ENCODE measurements at regions not wholly inside any gene's neighbourhood (a gene's known extent, or its start where the extent isn't known, plus 50 kb on each side); places are given as distances from the start of the nearest gene placed in this dataset.

DNA sequence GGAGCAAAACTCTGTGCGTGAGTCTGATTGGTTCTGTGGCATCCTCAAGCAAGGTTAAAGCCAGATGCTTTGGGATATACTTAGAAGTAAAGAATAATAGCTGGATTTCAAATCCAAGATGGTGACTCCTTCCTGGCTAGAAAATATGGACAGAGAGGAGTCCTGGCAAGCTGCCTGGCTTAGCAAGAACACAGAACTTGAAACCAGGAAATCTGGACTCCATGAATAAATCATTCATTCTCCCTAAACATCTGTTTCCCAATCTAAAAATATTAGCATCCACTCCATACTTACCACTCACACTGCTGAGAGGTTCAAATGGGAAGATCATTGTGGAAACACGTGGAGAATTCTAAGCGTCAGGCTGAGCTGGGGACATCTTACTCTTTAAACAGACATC lies 1074.1 kb upstream of the AUTS2 start:
- H3K4me2 ChIP-seq (ENCODE audit: low read length) = no peak overlapping the region
- no peak overlapping the region for H3K4me3 ChIP-seq (ENCODE audit: low read length)
- no peak overlapping the region for H3K9ac ChIP-seq (ENCODE audit: low read depth, low read length)
- no peaks in the 10 kb centered on the region for H3K36me3 ChIP-seq (ENCODE audit: insufficient read depth, low read length)
- no peaks in the 10 kb centered on the region for H3K4me1 ChIP-seq (ENCODE audit: control insufficient read depth, insufficient read depth, low read length)
- H3K27me3 ChIP-seq (ENCODE audit: control insufficient read depth, insufficient read depth, low read length) = no peaks in the 10 kb centered on the region
- H3K9me3 ChIP-seq (replicated peaks; ENCODE audit: low read length) = no peaks in the 10 kb centered on the region

DNA sequence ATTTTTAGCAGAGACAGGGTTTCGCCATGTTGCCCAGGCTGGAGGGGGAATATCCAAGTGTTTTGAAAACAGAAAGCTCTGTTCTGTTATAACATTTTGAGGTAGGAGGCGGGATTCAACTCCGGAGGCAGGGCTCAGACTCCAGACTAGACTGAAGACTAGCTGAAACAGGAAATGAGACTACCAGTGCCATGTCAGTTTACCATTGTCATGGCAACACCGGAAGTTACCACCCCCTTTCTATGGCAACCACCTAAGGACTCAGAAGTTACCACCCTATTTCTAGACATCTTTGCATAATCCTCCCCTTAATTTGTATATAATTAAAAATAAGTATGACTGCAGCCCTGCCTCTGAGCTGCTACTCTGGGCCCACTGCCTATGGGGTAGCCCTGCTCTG lies 1069.1 kb upstream of the AUTS2 start:
- H3K9me3 ChIP-seq (replicated peaks; ENCODE audit: low read length) = no peaks in the 10 kb centered on the region
- H3K4me1 ChIP-seq (ENCODE audit: control insufficient read depth, insufficient read depth, low read length) = no peaks in the 10 kb centered on the region
- no peaks in the 10 kb centered on the region for H3K27me3 ChIP-seq (ENCODE audit: control insufficient read depth, insufficient read depth, low read length)
- H3K4me2 ChIP-seq (ENCODE audit: low read length) = no peak overlapping the region
- H3K9ac ChIP-seq (ENCODE audit: low read depth, low read length) = no peak overlapping the region
- no peaks in the 10 kb centered on the region for H3K36me3 ChIP-seq (ENCODE audit: insufficient read depth, low read length)
- H3K4me3 ChIP-seq (ENCODE audit: low read length) = no peak overlapping the region

- Histone ChIP-seq H3K27me3 (ENCODE audit: control insufficient read depth, insufficient read depth, low read length) (no peaks in the 10 kb centered on the region), H3K9ac (ENCODE audit: low read depth, low read length) (no peak overlapping the region), H3K4me1 (ENCODE audit: control insufficient read depth, insufficient read depth, low read length) (no peaks in the 10 kb centered on the region), H3K9me3 (replicated peaks; ENCODE audit: low read length) (no peaks in the 10 kb centered on the region), H3K36me3 (ENCODE audit: insufficient read depth, low read length) (no peaks in the 10 kb centered on the region), H3K4me2 (ENCODE audit: low read length) (no peak overlapping the region), H3K4me3 (ENCODE audit: low read length) (no peak overlapping the region)
These were observed 1063.0 kb upstream of the AUTS2 start for GRCh38 chr7:68535266-68535665.

GRCh38 chr7:68537051-68537773 lies 1061.1 kb upstream of the AUTS2 start:
- H3K36me3 ChIP-seq (ENCODE audit: insufficient read depth, low read length) = no peaks in the 10 kb centered on the region
- H3K4me2 ChIP-seq (ENCODE audit: low read length) = no peak overlapping the region

DNA sequence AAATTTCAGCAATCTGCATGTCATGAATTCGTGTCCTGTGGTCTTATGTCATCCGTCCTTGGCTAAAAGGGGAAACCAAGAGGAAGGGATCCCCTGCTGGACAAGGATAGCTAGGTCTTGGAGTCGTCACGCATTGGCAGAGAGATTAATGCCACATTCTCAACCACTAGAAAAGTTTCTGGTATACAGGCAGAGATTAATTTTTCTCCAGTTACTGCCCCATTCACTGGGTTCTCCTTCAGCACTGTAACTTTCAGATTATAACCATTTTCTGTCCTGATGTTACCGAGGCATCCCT lies 1060.6 kb upstream of the AUTS2 start:
- no peak overlapping the region for H3K4me2 ChIP-seq (ENCODE audit: low read length)
- H3K36me3 ChIP-seq (ENCODE audit: insufficient read depth, low read length) = no peaks in the 10 kb centered on the region
- no peaks in the 10 kb centered on the region for H3K4me1 ChIP-seq (ENCODE audit: control insufficient read depth, insufficient read depth, low read length)
- no peak overlapping the region for H3K4me3 ChIP-seq (ENCODE audit: low read length)
- H3K9ac ChIP-seq (ENCODE audit: low read depth, low read length) = no peak overlapping the region
- H3K27me3 ChIP-seq (ENCODE audit: control insufficient read depth, insufficient read depth, low read length) = no peaks in the 10 kb centered on the region
- no peaks in the 10 kb centered on the region for H3K9me3 ChIP-seq (replicated peaks; ENCODE audit: low read length)

More at GRCh38 chr7:68537051-68537773, 1061.1 kb upstream of the AUTS2 start:
- H3K9ac ChIP-seq (ENCODE audit: low read depth, low read length) = no peak overlapping the region
- H3K4me3 ChIP-seq (ENCODE audit: low read length) = no peak overlapping the region
- H3K9me3 ChIP-seq (replicated peaks; ENCODE audit: low read length) = no peaks in the 10 kb centered on the region
- H3K27me3 ChIP-seq (ENCODE audit: control insufficient read depth, insufficient read depth, low read length) = no peaks in the 10 kb centered on the region
- no peaks in the 10 kb centered on the region for H3K4me1 ChIP-seq (ENCODE audit: control insufficient read depth, insufficient read depth, low read length)

GRCh38 chr7:68542831-68543230 lies 1055.4 kb upstream of the AUTS2 start:
- no peak overlapping the region for H3K9ac ChIP-seq (ENCODE audit: low read depth, low read length)
- H3K9me3 ChIP-seq (replicated peaks; ENCODE audit: low read length) = no peaks in the 10 kb centered on the region
- no peak overlapping the region for H3K4me2 ChIP-seq (ENCODE audit: low read length)
- H3K4me3 ChIP-seq (ENCODE audit: low read length) = no peak overlapping the region
- H3K36me3 ChIP-seq (ENCODE audit: insufficient read depth, low read length) = no peaks in the 10 kb centered on the region
- peaks cover 2% of the 10 kb centered on the region for H3K4me1 ChIP-seq (ENCODE audit: control insufficient read depth, insufficient read depth, low read length)
- H3K27me3 ChIP-seq (ENCODE audit: control insufficient read depth, insufficient read depth, low read length) = no peaks in the 10 kb centered on the region

- H3K9me3 ChIP-seq (replicated peaks; ENCODE audit: low read length) = no peaks in the 10 kb centered on the region
- H3K4me2 ChIP-seq (ENCODE audit: low read length) = no peak overlapping the region
- H3K27me3 ChIP-seq (ENCODE audit: control insufficient read depth, insufficient read depth, low read length) = no peaks in the 10 kb centered on the region
- H3K9ac ChIP-seq (ENCODE audit: low read depth, low read length) = no peak overlapping the region
- no peak overlapping the region for H3K4me3 ChIP-seq (ENCODE audit: low read length)
- H3K36me3 ChIP-seq (ENCODE audit: insufficient read depth, low read length) = no peaks in the 10 kb centered on the region
- H3K4me1 ChIP-seq (ENCODE audit: control insufficient read depth, insufficient read depth, low read length) = peaks cover 2% of the 10 kb centered on the region
These were observed 1053.4 kb upstream of the AUTS2 start for GRCh38 chr7:68544851-68545250.

- no peak overlapping the region for H3K4me2 ChIP-seq (ENCODE audit: low read length)
- no peaks in the 10 kb centered on the region for H3K36me3 ChIP-seq (ENCODE audit: insufficient read depth, low read length)
- H3K4me1 ChIP-seq (ENCODE audit: control insufficient read depth, insufficient read depth, low read length) = peaks cover 2% of the 10 kb centered on the region
- no peaks in the 10 kb centered on the region for H3K9me3 ChIP-seq (replicated peaks; ENCODE audit: low read length)
- no peak overlapping the region for H3K9ac ChIP-seq (ENCODE audit: low read depth, low read length)
- no peaks in the 10 kb centered on the region for H3K27me3 ChIP-seq (ENCODE audit: control insufficient read depth, insufficient read depth, low read length)
- H3K4me3 ChIP-seq (ENCODE audit: low read length) = no peak overlapping the region
These were observed 1051.1 kb upstream of the AUTS2 start for GRCh38 chr7:68547181-68547580.

DNA sequence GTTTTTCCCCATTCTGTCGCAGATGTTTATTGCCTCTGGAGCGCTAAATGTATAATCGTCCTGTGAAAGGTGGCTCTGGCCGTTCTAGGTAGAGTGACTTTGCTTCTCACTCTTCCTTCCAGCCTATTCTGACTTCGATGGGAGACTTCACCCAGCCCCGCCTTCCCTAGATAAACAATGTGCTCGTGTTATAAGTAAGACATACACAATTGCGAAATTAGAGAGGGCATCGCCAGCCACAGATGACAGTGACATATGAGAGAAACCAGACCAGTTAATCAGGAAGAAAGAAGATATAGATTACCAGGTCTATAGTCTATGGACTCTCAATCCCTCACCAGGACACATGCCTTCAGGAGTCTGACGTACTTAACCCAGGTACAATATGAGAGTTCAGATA lies 1050.5 kb upstream of the AUTS2 start:
- Histone ChIP-seq H3K4me1 (ENCODE audit: control insufficient read depth, insufficient read depth, low read length) (peaks cover 2% of the 10 kb centered on the region), H3K36me3 (ENCODE audit: insufficient read depth, low read length) (no peaks in the 10 kb centered on the region), H3K9ac (ENCODE audit: low read depth, low read length) (no peak overlapping the region), H3K4me2 (ENCODE audit: low read length) (no peak overlapping the region), H3K4me3 (ENCODE audit: low read length) (no peak overlapping the region), H3K9me3 (replicated peaks; ENCODE audit: low read length) (no peaks in the 10 kb centered on the region), H3K27me3 (ENCODE audit: control insufficient read depth, insufficient read depth, low read length) (no peaks in the 10 kb centered on the region)

DNA sequence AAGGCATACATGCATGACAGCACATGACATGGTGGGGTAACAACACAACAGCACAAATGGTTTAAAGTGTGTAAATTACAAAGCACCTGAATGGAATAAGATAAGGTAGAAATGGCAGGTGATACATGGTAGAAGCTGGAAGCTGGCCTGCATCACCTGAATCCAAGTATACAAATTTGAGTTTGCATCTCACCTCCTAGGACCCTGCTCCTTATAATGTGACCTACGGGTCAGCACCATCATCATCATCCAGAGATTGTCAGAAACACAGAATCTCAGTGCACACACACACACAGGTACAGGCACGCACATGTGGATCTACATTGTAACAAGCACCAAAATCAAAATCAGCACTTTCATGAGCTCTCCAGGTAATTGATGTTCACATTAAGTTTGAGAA lies 1048.2 kb upstream of the AUTS2 start:
- Histone ChIP-seq H3K27me3 (ENCODE audit: control insufficient read depth, insufficient read depth, low read length) (no peaks in the 10 kb centered on the region), H3K9me3 (replicated peaks; ENCODE audit: low read length) (no peaks in the 10 kb centered on the region), H3K4me3 (ENCODE audit: low read length) (no peak overlapping the region), H3K4me2 (ENCODE audit: low read length) (no peak overlapping the region), H3K9ac (ENCODE audit: low read depth, low read length) (no peak overlapping the region), H3K36me3 (ENCODE audit: insufficient read depth, low read length) (no peaks in the 10 kb centered on the region), H3K4me1 (ENCODE audit: control insufficient read depth, insufficient read depth, low read length) (peaks cover 2% of the 10 kb centered on the region)

- no peaks in the 10 kb centered on the region for H3K27me3 ChIP-seq (ENCODE audit: control insufficient read depth, insufficient read depth, low read length)
- H3K9ac ChIP-seq (ENCODE audit: low read depth, low read length) = no peak overlapping the region
- no peaks in the 10 kb centered on the region for H3K9me3 ChIP-seq (replicated peaks; ENCODE audit: low read length)
- no peak overlapping the region for H3K4me2 ChIP-seq (ENCODE audit: low read length)
- peaks cover 2% of the 10 kb centered on the region for H3K4me1 ChIP-seq (ENCODE audit: control insufficient read depth, insufficient read depth, low read length)
- H3K36me3 ChIP-seq (ENCODE audit: insufficient read depth, low read length) = no peaks in the 10 kb centered on the region
- H3K4me3 ChIP-seq (ENCODE audit: low read length) = no peak overlapping the region
These were observed 1047.6 kb upstream of the AUTS2 start for GRCh38 chr7:68550635-68551034.

DNA sequence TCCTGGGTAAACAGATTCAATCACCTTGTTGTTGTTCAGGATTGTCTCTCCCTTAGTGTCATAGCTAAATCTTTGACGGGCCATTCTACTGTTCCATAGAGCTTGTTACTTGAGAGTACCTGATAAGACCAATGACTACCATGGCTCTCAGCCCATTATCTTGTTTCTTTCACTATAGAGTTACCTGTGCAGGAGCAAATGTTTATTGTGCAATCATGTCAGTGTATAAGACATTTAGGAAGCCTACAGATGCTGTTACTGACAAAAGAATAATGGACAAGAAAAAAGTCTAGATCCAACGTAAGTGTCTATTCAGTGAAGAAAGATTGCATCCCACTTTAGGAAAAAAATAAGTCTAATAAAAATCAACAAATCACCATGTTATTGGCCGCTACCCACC lies 1041.7 kb upstream of the AUTS2 start:
- Histone ChIP-seq H3K9ac (ENCODE audit: low read depth, low read length) (no peak overlapping the region), H3K27me3 (ENCODE audit: control insufficient read depth, insufficient read depth, low read length) (no peaks in the 10 kb centered on the region), H3K4me3 (ENCODE audit: low read length) (no peak overlapping the region), H3K4me2 (ENCODE audit: low read length) (no peak overlapping the region), H3K4me1 (ENCODE audit: control insufficient read depth, insufficient read depth, low read length) (no peaks in the 10 kb centered on the region), H3K9me3 (replicated peaks; ENCODE audit: low read length) (no peaks in the 10 kb centered on the region), H3K36me3 (ENCODE audit: insufficient read depth, low read length) (no peaks in the 10 kb centered on the region)

All from skeletal muscle satellite cell (primary cell).